ENCODE measurements at regions not wholly inside any gene's neighbourhood (a gene's known extent, or its start where the extent isn't known, plus 50 kb on each side); places are given as distances from the start of the nearest gene placed in this dataset.

DNA sequence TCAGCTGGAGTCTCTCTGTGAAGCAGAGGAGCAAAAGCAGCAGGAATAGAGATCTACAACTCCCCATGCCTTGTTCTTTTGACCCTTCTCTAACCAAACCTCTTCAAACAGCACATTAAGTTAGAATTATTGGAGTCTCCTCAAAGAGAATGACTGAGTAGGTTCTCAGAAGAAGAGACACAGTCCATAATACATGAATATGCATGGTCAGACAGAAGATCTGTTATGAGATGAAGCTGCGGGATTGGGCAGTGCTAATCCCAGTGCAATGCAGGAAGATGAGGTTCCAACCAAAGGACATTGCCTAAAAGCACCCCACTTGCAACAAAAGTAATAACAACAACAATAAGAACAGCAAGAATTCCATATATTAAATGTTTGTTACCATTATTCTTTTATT, 887.9 kb upstream of the TENM4 start:
- in situ Hi-C loops (cut with MboI) = no loop called here
- Histone ChIP-seq H3K79me2 (ENCODE audit: control insufficient read depth, insufficient read depth, low read length) (no peaks in the 10 kb centered on the region), H3K27me3 (replicated peaks in 1 of 2; ENCODE audit: control insufficient read depth in 2 of 2, insufficient read depth in 2 of 2, low read length in 1 of 2) (no peaks in the 10 kb centered on the region), H3K9me3 (replicated peaks; ENCODE audit: control insufficient read depth, insufficient read depth, low read length) (no peaks in the 10 kb centered on the region), H3K36me3 (ENCODE audit: control insufficient read depth in 2 of 2, insufficient read depth in 2 of 2, low read length in 1 of 2) (no peaks in the 10 kb centered on the region), H4K20me1 (ENCODE audit: control insufficient read depth, insufficient read depth) (no peaks in the 10 kb centered on the region), H2AFZ (ENCODE audit: control insufficient read depth, low read depth, low read length) (no peak overlapping the region), H3K9ac (ENCODE audit: control insufficient read depth, insufficient read depth, low read length) (no peak overlapping the region), H3K4me3 (no peak overlapping the region), H3K4me1 (ENCODE audit: control insufficient read depth, insufficient read depth, low read length) (no peaks in the 10 kb centered on the region), H3K4me2 (ENCODE audit: control insufficient read depth, insufficient read depth) (no peak overlapping the region), H3K27ac (ENCODE audit: control insufficient read depth, insufficient read depth) (no peak overlapping the region)
- POLR2A ChIA-PET = no interaction called here
- FAIRE-seq = no peak
- intact Hi-C loops (cut with micrococcal nuclease; ENCODE audit: unreplicated experiment) = no loop called here
- SMC1A ChIA-PET (ENCODE audit: uncharacterized antibody, unreplicated experiment) = no interaction called here
- no peak for ATAC-seq
- 6% methylated on average over 1 of the region's 1 CpG for WGBS (ENCODE audit: insufficient coverage, insufficient replicate concordance, low lambda C conversion rate, missing lambda C conversion rate)
- RAD21 ChIA-PET (ENCODE audit: unreplicated experiment) = no interaction called here
- CTCF ChIA-PET = interaction anchor here (1.2 kb wide), 1 partner anchor 13 kb away, joined by 3 read pairs; no protein-coding TSS in a partner anchor
- no peak for DNase-seq (ENCODE audit: low read depth, low spot score)
- BruUV-seq (replicated peaks) = no TSS peak
- TF ChIP-seq, protein P1, sequence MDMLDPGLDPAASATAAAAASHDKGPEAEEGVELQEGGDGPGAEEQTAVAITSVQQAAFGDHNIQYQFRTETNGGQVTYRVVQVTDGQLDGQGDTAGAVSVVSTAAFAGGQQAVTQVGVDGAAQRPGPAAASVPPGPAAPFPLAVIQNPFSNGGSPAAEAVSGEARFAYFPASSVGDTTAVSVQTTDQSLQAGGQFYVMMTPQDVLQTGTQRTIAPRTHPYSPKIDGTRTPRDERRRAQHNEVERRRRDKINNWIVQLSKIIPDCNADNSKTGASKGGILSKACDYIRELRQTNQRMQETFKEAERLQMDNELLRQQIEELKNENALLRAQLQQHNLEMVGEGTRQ (IDR thresholded peaks at IDR 0.05; ENCODE audit: borderline replicate concordance, low read depth, low read length) = no peak
- TF ChIP-seq EED (IDR thresholded peaks at IDR 0.05; ENCODE audit: low read depth) (no peak), ASH2L (IDR thresholded peaks at IDR 0.05; ENCODE audit: borderline replicate concordance, low read depth) (no peak)

GRCh38 chr11:80327956-80328614, 887.3 kb upstream of the TENM4 start:
- no peaks in the 10 kb centered on the region for H3K4me1 ChIP-seq (ENCODE audit: control insufficient read depth, insufficient read depth, low read length)
- DNase-seq (ENCODE audit: low read depth, low spot score) (no peak), FAIRE-seq (no peak), ATAC-seq (no peak)
- H3K36me3 ChIP-seq (ENCODE audit: control insufficient read depth in 2 of 2, insufficient read depth in 2 of 2, low read length in 1 of 2) = no peaks in the 10 kb centered on the region
- POLR2A ChIA-PET = no interaction called here
- H3K27me3 ChIP-seq (replicated peaks in 1 of 2; ENCODE audit: control insufficient read depth in 2 of 2, insufficient read depth in 2 of 2, low read length in 1 of 2) = no peaks in the 10 kb centered on the region
- no peaks in the 10 kb centered on the region for H3K9me3 ChIP-seq (replicated peaks; ENCODE audit: control insufficient read depth, insufficient read depth, low read length)
- CTCF ChIA-PET = no interaction called here
- SMC1A ChIA-PET (ENCODE audit: uncharacterized antibody, unreplicated experiment) = no interaction called here
- no peaks in the 10 kb centered on the region for H3K79me2 ChIP-seq (ENCODE audit: control insufficient read depth, insufficient read depth, low read length)
- H3K27ac ChIP-seq (ENCODE audit: control insufficient read depth, insufficient read depth) = no peak overlapping the region
- in situ Hi-C loops (cut with MboI) (no loop called here), intact Hi-C loops (cut with micrococcal nuclease; ENCODE audit: unreplicated experiment) (no loop called here)
- RAD21 ChIA-PET (ENCODE audit: unreplicated experiment) = no interaction called here
- no TSS peak for BruUV-seq (replicated peaks)
- H3K4me3 ChIP-seq = no peak overlapping the region
- no peak overlapping the region for H3K9ac ChIP-seq (ENCODE audit: control insufficient read depth, insufficient read depth, low read length)
- H2AFZ ChIP-seq (ENCODE audit: control insufficient read depth, low read depth, low read length) = no peak overlapping the region
- WGBS (ENCODE audit: insufficient coverage, insufficient replicate concordance, low lambda C conversion rate, missing lambda C conversion rate) = 13% methylated on average over 4 of the region's 4 CpGs
- no peaks in the 10 kb centered on the region for H4K20me1 ChIP-seq (ENCODE audit: control insufficient read depth, insufficient read depth)
- no peak overlapping the region for H3K4me2 ChIP-seq (ENCODE audit: control insufficient read depth, insufficient read depth)
- no peak for TF ChIP-seq RELA (IDR thresholded peaks at IDR 0.05; ENCODE audit: borderline replicate concordance, partially characterized antibody)
- no peak for TF ChIP-seq FOXM1 (IDR thresholded peaks at IDR 0.05; ENCODE audit: low read depth, low read length)
- no peak for TF ChIP-seq RAD21 (IDR thresholded peaks at IDR 0.05; ENCODE audit: insufficient read depth, low read depth, low read length)
- TF ChIP-seq CHD2 (IDR thresholded peaks at IDR 0.05; ENCODE audit: borderline replicate concordance, low read depth, low read length) = no peak
- TF ChIP-seq JUNB (IDR thresholded peaks at IDR 0.05) = no peak
- no peak for TF ChIP-seq BCL11A (IDR thresholded peaks at IDR 0.05; ENCODE audit: low read depth, low read length)
- no peak for TF ChIP-seq SREBF2 (IDR thresholded peaks at IDR 0.05; ENCODE audit: low read length)
- TF ChIP-seq ZZZ3 (IDR thresholded peaks at IDR 0.05; ENCODE audit: control insufficient read depth, insufficient read length, low read depth) = no peak
- no peak for TF ChIP-seq NR2C1 (IDR thresholded peaks at IDR 0.05)
- TF ChIP-seq IRF4 (IDR thresholded peaks at IDR 0.05; ENCODE audit: low read depth, low read length) = no peak
- no peak for TF ChIP-seq NBN (IDR thresholded peaks at IDR 0.05)
- no peak for TF ChIP-seq BACH1 (IDR thresholded peaks at IDR 0.05; ENCODE audit: borderline replicate concordance)
- no peak for TF ChIP-seq CTCF (IDR thresholded peaks at IDR 0.05 in 2 of 3, conservative IDR thresholded peaks at IDR 0.05 in 1 of 3; ENCODE audit: control insufficient read depth in 2 of 3, extremely low read depth in 1 of 3, insufficient read depth in 1 of 3, low read depth in 3 of 3, low read length in 3 of 3)
- TF ChIP-seq YBX1 (IDR thresholded peaks at IDR 0.05) = no peak
- TF ChIP-seq NR2F1 (conservative IDR thresholded peaks at IDR 0.05) = no peak
